HG03521 (cell line): ENCODE measurements at regions not wholly inside any gene's neighbourhood (a gene's known extent, or its start where the extent isn't known, plus 50 kb on each side); places are given as distances from the start of the nearest gene placed in this dataset.
"Not testable (repeated sequence)": the region's sequence is repeated elsewhere in the genome, so short reads cannot be mapped to it uniquely, and the experiment has no call there.

ENCODE experiments used
- ATAC-seq: cut with Tn5 transposase; IDR thresholded peaks from one replicate; pipeline ENCODE4 v1.9.1; 2021; ENCODE audit warnings: mild to moderate bottlenecking, moderate library complexity; ENCODE audit not compliant: unreplicated experiment

- ATAC-seq = no peak
These were observed 274.6 kb upstream of the GALNTL6 start for GRCh38 chr4:171538601-171539100.

DNA sequence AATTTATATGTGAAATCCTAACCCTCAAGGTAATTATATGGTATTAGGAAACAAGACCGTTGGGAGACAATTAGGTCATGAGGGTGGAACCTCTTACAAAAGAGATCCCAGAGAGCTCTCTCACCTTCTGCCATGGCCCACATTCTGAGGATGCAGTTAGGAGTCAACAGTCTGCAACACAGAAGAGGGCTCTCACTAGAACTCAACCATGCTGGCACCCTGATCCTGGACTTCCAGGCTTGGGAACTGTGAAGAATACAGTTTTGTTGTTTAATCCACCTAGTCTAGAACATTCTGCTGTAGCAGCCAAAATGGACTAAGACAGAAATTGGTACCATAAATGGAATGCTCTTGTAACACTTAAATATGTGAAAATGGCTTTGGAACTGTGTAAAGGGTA lies 278.8 kb upstream of the GALNTL6 start:
- no peak for ATAC-seq

GRCh38 chr4:171532968-171533367 lies 280.2 kb upstream of the GALNTL6 start:
- ATAC-seq = no peak

- ATAC-seq = no peak
These were observed 288.3 kb upstream of the GALNTL6 start for GRCh38 chr4:171524903-171525302.

- no peak for ATAC-seq
These were observed 291.5 kb upstream of the GALNTL6 start for GRCh38 chr4:171521726-171522125.

DNA sequence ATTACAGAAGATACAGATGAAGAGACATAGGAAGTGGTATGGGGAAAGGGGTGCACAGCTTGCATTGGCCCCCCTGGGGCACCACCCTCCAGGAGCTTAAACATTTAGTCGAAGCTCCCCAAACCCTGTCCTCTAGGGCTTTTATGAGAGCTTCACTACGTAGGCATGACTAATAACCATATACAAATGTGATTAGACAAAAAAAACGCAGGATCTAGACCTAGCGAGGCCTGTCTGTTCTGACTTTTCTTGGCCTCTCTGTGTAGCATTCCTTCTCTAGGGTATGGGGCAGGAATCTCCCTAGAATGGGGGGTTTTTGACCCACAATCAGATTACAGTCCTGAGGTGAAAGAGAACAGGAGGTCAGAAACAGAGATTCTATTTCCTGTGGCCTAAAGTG lies 293.7 kb upstream of the GALNTL6 start:
- ATAC-seq = no peak

DNA sequence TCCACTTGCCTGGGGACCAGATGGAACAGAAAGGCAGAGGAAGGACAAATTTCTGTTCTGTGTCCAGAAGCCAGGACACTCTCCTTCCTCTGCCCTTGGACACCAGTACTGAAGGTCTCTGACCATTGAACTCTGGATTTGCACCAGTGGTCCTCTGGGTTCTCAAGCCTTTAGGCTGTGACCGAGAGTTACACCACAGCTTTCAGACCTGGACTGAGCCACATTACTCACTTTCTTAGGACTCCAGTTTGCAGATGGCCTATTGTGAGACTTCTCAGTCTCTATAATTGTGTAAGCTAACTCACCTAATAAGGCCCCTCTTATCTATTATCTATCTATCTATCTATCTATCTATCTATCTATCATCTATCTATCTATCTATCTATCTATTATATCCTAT lies 295.3 kb upstream of the GALNTL6 start:
- ATAC-seq = no peak

GRCh38 chr4:171516694-171517093 lies 296.5 kb upstream of the GALNTL6 start:
- ATAC-seq = no peak

DNA sequence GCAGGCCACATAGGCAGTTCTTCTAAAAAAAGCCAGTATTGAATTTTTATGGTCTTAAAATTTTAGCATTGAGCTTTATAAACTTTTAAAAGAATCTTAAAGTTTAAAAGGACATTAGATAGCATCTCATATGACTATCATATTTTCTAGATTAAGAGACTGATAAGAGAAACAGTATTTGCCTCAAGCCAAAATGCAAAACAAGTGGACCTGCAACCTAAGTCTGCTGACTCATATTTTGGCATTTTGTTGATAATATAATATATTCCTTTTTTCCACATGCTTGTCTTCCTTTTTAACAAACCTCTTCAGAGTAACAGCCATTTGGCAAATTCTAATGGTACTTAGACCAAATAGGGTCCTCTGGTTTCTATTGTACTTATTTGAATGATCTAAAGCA lies 328.5 kb upstream of the GALNTL6 start:
- no peak for ATAC-seq

GRCh38 chr4:171478181-171478580 lies 335.0 kb upstream of the GALNTL6 start:
- no peak for ATAC-seq

DNA sequence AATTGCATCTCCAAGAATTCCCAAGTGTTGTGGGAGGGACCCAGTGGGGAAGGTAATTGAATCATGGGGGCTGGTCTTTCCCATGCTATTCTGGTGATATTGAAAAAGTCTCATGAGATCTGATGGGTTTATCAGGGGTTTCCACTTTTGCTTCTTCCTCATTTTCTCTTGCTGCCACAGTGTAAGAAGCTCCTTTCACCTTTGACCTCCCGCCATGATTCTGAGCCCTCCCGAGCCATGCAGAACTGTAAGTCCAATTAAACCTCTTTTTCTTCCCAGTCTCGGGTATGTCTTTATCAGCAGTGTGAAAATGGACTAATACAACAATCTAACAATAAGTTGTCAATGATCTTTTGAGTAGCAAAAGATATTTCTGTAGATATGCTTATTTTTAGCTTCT lies 338.1 kb upstream of the GALNTL6 start:
- ATAC-seq = not testable (repeated sequence)

GRCh38 chr4:171473155-171473554 lies 340.0 kb upstream of the GALNTL6 start:
- no peak for ATAC-seq

DNA sequence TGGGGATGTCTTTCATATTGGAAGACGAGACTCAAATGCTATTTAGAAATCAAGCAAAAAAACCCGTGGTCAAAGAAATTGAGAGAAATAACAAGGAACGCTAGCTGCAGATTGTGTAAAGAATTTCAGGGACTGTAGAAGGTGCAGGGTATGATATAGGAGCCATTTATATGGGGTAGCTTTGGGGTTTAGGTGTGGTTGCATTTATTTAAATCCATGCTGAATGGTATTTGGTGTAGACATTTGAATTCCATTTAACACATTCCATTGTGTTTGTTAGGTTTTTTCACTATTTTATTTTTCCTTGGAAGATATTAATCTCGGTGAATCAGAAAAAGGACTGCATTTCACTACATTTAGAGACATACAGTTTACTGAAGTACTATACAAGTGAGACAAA lies 341.0 kb upstream of the GALNTL6 start:
- ATAC-seq = no peak

GRCh38 chr4:171464499-171464898 lies 348.7 kb upstream of the GALNTL6 start:
- no peak for ATAC-seq

- no peak for ATAC-seq
These were observed 352.0 kb upstream of the GALNTL6 start for GRCh38 chr4:171461191-171461590.

- no peak for ATAC-seq
These were observed 364.2 kb upstream of the GALNTL6 start for GRCh38 chr4:171448919-171449481.

DNA sequence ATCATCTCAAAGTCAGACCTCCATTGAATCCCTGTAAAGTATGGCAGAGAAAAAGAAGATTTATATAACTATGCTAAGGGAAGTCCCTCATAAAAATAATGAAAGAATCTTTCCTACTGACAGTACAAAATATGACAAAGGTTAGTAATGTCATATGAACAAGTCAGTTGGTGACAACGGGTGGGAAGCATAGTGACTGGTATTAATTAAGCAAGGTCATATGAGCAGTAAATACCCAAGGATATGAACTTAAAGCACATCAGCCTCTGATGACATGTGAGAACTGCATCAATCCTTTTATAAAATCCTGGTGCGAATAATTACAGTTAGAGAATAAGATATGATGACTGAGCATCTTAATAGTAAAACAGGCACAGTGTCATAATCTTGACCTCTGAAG lies 364.8 kb upstream of the GALNTL6 start:
- no peak for ATAC-seq

GRCh38 chr4:171441300-171441941 lies 371.8 kb upstream of the GALNTL6 start:
- no peak for ATAC-seq

DNA sequence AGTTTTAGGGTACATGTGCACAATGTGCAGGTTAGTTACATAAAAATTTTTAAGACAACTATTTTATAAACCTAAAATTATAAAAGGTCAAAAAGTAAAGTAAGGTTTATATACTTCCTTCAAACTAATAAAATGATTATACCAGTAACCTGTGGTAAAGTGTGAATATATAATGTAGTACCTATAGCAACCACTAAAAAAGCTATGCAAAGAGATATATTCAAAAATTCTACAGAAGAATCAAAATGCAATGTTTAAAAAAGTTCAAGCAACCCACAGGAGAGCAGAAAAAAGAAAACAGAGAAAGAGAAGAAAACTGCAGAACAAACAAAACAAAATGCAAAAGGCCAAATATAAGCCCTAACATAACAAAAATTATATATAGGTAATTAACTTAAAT lies 379.5 kb upstream of the GALNTL6 start:
- no peak for ATAC-seq

DNA sequence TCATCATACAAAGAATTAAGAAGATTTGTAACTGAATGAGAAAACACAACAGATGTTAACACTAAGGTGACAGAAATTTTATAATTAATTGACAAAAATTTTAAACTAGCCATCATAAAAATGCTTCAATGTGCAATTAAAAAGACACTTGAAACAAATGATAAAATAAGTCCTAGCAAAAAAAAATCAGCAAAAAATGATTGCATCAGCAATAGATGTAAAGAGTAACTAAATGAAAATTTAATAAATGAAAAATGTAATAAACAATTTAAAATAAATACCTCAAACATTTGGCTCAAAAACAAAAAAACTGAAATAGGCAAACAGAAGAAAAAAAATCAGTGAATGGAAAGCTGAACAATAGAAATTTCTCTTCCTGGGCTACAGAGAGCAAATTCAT lies 380.7 kb upstream of the GALNTL6 start:
- no peak for ATAC-seq

GRCh38 chr4:171430495-171430894 lies 382.7 kb upstream of the GALNTL6 start:
- ATAC-seq = no peak

DNA sequence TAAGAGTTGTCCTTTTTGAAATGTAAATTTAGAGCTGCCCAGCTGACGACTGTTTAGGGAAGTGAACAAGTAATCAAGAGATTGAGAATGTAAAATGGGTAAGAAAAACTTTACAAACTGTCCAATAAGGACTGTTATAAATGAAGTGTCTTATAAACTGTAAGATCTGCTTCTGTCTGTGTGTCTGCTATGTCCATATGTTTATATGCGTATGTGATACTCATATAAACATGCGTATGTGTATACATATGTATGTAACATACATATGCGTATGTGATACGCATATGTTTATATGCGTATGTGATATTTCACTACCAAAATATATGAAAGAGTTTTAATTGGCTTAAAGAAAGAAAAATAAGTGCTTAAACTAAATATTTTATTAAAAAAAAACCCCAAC lies 416.0 kb upstream of the GALNTL6 start:
- ATAC-seq = no peak

GRCh38 chr4:171390626-171391025 lies 422.6 kb upstream of the GALNTL6 start:
- no peak for ATAC-seq
